ENCODE measurements at regions not wholly inside any gene's neighbourhood (a gene's known extent, or its start where the extent isn't known, plus 50 kb on each side); places are given as distances from the start of the nearest gene placed in this dataset.

DNA sequence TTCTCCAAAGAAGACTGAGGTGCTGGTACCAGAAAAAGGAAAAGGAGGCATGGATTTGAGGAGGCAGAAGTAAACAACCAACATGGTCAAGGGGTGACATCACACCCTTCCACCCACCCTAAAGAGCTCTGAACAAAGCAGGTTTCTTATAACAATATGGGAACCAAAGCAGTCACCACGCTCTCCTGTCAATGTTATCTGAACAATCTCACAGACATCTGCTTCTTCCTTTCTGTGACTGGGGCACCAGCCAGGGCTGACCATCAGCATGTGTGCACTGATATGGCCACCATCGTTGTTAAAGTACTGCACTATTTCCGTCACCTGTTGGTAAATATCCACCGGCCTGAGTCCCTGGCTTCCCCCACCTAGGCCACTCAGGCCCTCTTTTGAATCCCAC lies 252.9 kb downstream of the SHQ1 start:
- TF ChIP-seq, protein P1, sequence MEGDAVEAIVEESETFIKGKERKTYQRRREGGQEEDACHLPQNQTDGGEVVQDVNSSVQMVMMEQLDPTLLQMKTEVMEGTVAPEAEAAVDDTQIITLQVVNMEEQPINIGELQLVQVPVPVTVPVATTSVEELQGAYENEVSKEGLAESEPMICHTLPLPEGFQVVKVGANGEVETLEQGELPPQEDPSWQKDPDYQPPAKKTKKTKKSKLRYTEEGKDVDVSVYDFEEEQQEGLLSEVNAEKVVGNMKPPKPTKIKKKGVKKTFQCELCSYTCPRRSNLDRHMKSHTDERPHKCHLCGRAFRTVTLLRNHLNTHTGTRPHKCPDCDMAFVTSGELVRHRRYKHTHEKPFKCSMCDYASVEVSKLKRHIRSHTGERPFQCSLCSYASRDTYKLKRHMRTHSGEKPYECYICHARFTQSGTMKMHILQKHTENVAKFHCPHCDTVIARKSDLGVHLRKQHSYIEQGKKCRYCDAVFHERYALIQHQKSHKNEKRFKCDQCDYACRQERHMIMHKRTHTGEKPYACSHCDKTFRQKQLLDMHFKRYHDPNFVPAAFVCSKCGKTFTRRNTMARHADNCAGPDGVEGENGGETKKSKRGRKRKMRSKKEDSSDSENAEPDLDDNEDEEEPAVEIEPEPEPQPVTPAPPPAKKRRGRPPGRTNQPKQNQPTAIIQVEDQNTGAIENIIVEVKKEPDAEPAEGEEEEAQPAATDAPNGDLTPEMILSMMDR (IDR thresholded peaks at IDR 0.05) = no peak
- TF ChIP-seq POLR2A (IDR thresholded peaks at IDR 0.05) = no peak

Measured in testis (tissue), 2 donors.